ENCODE measurements at regions not wholly inside any gene's neighbourhood (a gene's known extent, or its start where the extent isn't known, plus 50 kb on each side); places are given as distances from the start of the nearest gene placed in this dataset.
"Not testable (repeated sequence)": the region's sequence is repeated elsewhere in the genome, so short reads cannot be mapped to it uniquely, and the experiment has no call there.

- ATAC-seq = no peak
Observed at GRCh38 chr6:119942078-119942752, 592.7 kb upstream of the MAN1A1 start.

DNA sequence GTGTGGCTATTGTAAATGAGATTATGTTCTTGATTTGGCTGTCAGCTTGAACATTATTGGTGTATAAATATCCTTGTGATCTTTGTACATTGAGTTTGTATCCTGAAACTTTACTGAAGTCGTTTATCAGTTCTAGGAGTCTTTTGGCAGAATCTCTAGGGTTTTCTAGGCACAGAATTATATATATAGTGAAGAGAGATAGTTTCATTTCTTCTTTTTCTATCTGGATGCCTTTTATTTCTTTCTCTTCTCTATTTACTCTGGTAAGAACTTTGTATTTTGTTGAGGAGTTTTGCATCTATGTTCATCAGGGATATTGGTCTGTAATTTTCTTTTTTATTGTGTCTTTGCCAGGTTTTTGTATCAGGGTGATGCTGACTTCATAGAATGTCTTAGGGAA lies 589.2 kb upstream of the MAN1A1 start:
- no peak for ATAC-seq

DNA sequence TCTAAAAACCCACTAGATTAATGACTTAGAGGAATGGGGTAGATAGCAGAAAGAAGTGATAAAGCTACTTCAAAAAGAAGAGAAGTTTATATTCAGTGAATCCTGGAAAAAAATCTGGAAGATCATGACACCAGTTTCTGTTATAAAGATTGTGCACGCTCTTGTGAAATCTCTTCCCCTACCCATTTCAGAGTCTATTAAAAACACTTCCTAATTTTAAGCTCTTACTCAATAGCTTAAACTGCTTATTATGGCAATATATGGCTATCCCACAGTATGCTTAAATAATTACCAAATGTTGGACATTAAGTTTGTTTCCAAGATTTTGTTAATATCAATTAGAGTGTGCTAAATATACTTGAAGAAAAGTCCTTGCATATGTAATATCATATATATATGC lies 585.3 kb upstream of the MAN1A1 start:
- ATAC-seq = no peak

- ATAC-seq = no peak
Observed at GRCh38 chr6:119929121-119929520, 579.6 kb upstream of the MAN1A1 start.

GRCh38 chr6:119924888-119925287 lies 575.3 kb upstream of the MAN1A1 start:
- not testable (repeated sequence) for ATAC-seq

DNA sequence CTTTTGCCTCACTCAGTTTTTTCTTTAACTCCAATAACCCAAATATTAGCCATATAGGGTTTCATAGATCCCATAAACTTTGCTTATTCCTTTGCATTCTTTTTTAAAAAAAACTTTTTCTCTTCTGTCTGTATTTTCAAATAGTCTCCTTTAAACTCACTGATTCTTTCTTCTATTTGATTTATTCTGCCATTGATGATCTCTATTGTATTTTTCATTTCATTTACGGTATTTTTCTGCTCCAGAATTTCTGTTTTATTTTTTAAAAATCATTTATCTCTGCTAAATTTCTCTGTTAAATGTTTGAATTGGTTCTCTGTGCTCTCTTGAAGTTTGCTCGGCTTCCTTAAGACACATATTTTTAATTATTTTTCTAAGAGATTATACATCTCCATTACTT lies 573.3 kb upstream of the MAN1A1 start:
- ATAC-seq = no peak

DNA sequence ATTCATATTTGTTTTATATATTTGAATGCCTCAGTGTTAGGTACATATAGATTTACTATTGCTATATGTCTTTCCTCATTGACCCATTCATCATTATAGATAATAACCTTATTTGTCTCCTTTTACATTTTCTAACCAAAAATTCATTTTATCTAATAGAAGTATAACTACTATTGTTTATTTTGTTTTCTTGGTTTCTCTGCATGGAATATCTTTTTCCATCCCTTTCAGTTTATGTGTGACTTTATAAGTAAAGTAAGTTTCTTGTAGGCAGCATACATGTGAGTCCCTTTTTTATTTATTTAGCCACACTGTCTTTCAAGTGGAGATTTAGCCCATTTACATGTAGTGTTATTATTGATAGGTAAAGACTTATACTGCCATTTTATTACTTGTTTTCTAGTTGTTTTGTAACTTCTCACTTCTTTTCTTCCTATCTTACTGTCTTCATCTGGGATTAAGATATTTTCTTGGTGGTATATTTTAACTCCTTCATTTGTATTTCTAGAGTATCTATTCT lies 572.0 kb upstream of the MAN1A1 start:
- ATAC-seq = no peak

GRCh38 chr6:119917186-119917585 lies 567.6 kb upstream of the MAN1A1 start:
- ATAC-seq = no peak

DNA sequence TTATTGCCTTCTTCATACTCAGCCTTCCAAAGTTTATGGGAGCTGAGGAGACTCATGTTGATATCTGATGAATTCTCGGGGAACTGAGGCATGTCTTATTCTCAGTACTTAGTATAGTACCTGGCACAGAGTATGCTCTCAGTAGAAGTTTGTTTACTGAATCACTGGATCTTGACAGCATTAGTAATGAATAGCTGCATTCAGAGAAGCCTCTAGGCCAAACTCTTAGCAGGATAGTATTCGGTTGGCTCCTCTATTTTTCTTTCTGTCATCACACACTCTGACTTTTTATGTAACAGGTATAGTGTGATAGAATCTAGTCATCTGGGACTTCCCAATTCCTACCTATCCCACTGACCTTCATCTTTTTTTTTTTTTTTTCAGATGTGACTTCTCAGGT lies 566.4 kb upstream of the MAN1A1 start:
- ATAC-seq = peak; percentile 54

- no peak for ATAC-seq
Observed at GRCh38 chr6:119908157-119908556, 558.6 kb upstream of the MAN1A1 start.

- no peak for ATAC-seq
Observed at GRCh38 chr6:119902681-119903080, 553.1 kb upstream of the MAN1A1 start.

GRCh38 chr6:119896806-119897205 lies 547.2 kb upstream of the MAN1A1 start:
- no peak for ATAC-seq

DNA sequence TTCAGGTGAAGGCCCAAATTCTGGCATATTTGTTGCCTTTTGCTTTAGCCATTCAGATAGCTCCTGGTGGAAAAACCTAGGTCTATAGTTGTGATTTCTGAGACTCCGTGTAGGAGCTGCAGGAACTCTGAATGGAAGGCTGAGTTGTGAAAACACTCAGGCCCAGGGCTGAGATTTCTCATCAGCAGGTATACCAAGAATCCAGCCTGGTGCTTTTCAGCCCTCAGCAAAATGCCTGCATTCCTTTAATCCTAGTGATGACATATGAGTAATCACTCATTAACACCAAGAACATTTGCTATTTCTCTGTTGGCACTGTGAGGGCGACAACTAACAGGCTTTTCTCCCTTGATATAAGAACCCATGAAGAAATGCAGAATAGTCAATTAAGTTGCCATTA lies 546.1 kb upstream of the MAN1A1 start:
- ATAC-seq = peak; percentile 66

DNA sequence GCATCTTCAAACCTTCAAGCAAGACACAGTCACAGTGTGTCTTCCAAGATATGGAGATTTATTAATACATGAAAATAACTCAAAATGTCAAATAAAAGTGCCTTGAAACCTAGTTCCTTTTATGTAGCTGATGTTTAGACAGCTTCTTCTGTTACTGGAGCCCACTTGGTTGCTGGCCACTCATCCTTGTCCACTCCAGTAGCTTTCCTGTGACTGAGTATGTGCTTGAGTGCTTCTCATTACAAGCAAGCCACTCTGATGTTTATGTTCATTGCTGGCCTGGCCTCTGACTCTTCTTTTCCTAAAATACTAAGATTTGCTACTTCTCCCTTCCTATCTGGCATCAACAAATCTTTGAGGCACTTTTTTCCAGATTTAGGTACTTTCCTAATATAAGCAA lies 545.2 kb upstream of the MAN1A1 start:
- no peak for ATAC-seq

- ATAC-seq = no peak
Observed at GRCh38 chr6:119891644-119892043, 542.1 kb upstream of the MAN1A1 start.

DNA sequence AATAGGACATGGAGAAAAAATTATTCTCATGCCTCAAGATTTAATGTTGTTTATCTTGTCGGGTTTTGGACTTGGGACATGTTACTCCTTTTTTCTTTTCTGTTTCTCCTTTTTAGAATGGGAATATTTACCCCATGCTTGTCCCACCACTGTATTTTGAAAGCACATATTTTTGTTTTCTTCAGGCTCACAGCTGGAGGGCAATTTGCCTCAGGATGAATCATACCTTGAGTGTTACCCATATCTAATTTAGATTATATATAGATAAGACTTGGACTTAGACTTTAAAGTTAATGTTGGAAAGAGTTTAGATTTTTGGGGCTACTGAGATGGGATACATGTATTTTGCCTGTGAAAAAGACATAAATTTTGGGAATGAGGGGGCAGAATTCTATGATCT lies 541.6 kb upstream of the MAN1A1 start:
- ATAC-seq = no peak

DNA sequence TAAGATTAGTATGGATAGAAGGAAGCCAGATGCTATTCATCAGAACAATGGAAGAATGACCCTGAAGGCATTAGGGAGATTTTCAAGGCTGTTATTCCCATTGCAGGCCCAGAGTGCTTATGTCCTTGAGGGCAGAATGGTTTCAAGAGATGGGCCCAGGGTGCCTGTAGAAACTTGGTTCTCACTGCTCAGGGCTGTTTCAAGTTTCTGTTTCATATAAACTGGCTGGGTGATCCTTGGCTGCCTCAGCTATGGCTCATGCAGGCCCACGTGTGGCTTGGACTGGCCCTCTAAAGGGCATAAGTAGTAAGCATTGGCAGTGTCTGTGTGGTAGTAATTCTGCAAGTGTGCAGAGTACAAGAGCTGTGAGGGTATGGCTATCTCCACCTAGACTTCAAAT lies 540.9 kb upstream of the MAN1A1 start:
- peak; percentile 43 for ATAC-seq

- ATAC-seq = no peak
Observed at GRCh38 chr6:119887666-119888065, 538.1 kb upstream of the MAN1A1 start.

DNA sequence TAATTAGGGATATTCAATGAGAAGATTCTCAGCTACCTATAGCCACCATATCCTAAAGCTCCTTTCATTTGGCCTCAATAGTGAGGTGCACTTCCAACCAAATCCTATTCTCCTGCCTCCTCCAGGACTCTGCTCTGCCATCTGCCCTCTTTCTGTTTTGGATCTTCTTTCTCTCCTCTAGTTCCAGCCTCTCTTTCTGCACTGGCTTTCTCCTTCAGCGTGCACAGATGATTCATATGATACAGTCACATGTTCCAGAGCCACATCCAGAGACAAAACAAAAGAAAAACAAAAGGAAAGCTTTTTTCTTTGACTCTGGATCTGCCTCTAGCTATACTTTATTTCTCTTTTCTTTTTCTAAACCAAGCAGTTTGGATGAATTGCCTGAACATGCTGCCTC lies 531.9 kb upstream of the MAN1A1 start:
- peak; percentile 81 for ATAC-seq

GRCh38 chr6:119880840-119881239 lies 531.3 kb upstream of the MAN1A1 start:
- ATAC-seq = peak; percentile 81

DNA sequence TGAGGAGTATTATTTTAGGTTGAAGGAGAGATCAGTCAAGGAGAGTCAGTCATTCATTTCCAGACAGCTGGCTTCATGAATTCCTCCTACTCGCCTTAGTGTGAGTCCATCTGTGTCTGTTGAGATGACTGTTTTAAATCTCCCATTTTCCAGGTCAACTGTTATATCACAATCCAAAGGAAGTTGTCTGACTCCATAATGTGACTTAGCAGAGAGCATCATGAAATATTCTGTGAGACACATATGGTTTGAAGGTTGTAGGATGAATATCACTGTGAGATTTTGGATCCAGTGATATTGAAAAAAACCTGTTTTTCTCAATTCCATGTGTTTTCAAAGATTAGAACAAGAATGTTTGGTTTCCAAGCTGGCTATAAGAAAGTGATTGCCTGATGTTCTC lies 530.2 kb upstream of the MAN1A1 start:
- no peak for ATAC-seq

GRCh38 chr6:119874381-119874780 lies 524.8 kb upstream of the MAN1A1 start:
- ATAC-seq = peak; percentile 94

GRCh38 chr6:119873107-119873506 lies 523.5 kb upstream of the MAN1A1 start:
- ATAC-seq = no peak

- ATAC-seq = no peak
Observed at GRCh38 chr6:119871520-119871919, 522.0 kb upstream of the MAN1A1 start.

All from esophagus mucosa (tissue), 1 donor.